ENCODE measurements at regions not wholly inside any gene's neighbourhood (a gene's known extent, or its start where the extent isn't known, plus 50 kb on each side); places are given as distances from the start of the nearest gene placed in this dataset.

- Mint-ChIP-seq H3K4me3 (no peak overlapping the region), H3K36me3 (no peaks in the 10 kb centered on the region), H3K9me3 (no peaks in the 10 kb centered on the region), H3K4me1 (ENCODE audit: unreplicated experiment) (no peaks in the 10 kb centered on the region), H3K27ac (no peak overlapping the region), H3K27me3 (peaks cover 58% of the 10 kb centered on the region)
- no peak for DNase-seq (ENCODE audit: extremely low spot score, unreplicated experiment)
- TF ChIP-seq CTCF (conservative IDR thresholded peaks at IDR 0.05) = no peak
Measured at GRCh38 chr20:20859510-20859909, 147.1 kb upstream of the RALGAPA2 start.

GRCh38 chr20:20856956-20857355 lies 144.5 kb upstream of the RALGAPA2 start:
- TF ChIP-seq CTCF (conservative IDR thresholded peaks at IDR 0.05) = no peak
- Mint-ChIP-seq H3K27ac (no peak overlapping the region), H3K36me3 (no peaks in the 10 kb centered on the region), H3K4me3 (no peak overlapping the region), H3K27me3 (peaks cover 55% of the 10 kb centered on the region), H3K4me1 (ENCODE audit: unreplicated experiment) (no peaks in the 10 kb centered on the region), H3K9me3 (no peaks in the 10 kb centered on the region)
- no peak for DNase-seq (ENCODE audit: extremely low spot score, unreplicated experiment)

GRCh38 chr20:20856306-20856705 lies 143.9 kb upstream of the RALGAPA2 start:
- no peak for TF ChIP-seq CTCF (conservative IDR thresholded peaks at IDR 0.05)
- H3K27ac Mint-ChIP-seq = no peak overlapping the region
- no peaks in the 10 kb centered on the region for H3K36me3 Mint-ChIP-seq

GRCh38 chr20:20851385-20851784 lies 138.9 kb upstream of the RALGAPA2 start:
- H3K4me1 Mint-ChIP-seq (ENCODE audit: unreplicated experiment) = peaks cover 4% of the 10 kb centered on the region
- H3K27ac Mint-ChIP-seq = no peak overlapping the region
- H3K27me3 Mint-ChIP-seq = peaks cover 14% of the 10 kb centered on the region
- no peak for TF ChIP-seq CTCF (conservative IDR thresholded peaks at IDR 0.05)
- H3K9me3 Mint-ChIP-seq = no peaks in the 10 kb centered on the region
- H3K4me3 Mint-ChIP-seq = no peak overlapping the region
- no peaks in the 10 kb centered on the region for H3K36me3 Mint-ChIP-seq
- DNase-seq (ENCODE audit: extremely low spot score, unreplicated experiment) = no peak

More at GRCh38 chr20:20856306-20856705, 143.9 kb upstream of the RALGAPA2 start:
- no peak for DNase-seq (ENCODE audit: extremely low spot score, unreplicated experiment)
- Mint-ChIP-seq H3K27me3 (peaks cover 50% of the 10 kb centered on the region), H3K9me3 (no peaks in the 10 kb centered on the region), H3K4me1 (ENCODE audit: unreplicated experiment) (no peaks in the 10 kb centered on the region), H3K4me3 (no peak overlapping the region)

GRCh38 chr20:20850407-20850806 lies 138.0 kb upstream of the RALGAPA2 start:
- Mint-ChIP-seq H3K9me3 (no peaks in the 10 kb centered on the region), H3K4me1 (ENCODE audit: unreplicated experiment) (peaks cover 4% of the 10 kb centered on the region), H3K4me3 (no peak overlapping the region), H3K36me3 (no peaks in the 10 kb centered on the region), H3K27me3 (peaks cover 14% of the 10 kb centered on the region), H3K27ac (no peak overlapping the region)
- TF ChIP-seq CTCF (conservative IDR thresholded peaks at IDR 0.05) = no peak
- no peak for DNase-seq (ENCODE audit: extremely low spot score, unreplicated experiment)

GRCh38 chr20:20849161-20849560 lies 136.7 kb upstream of the RALGAPA2 start:
- Mint-ChIP-seq H3K27ac (peak overlapping the region; percentile 18), H3K9me3 (no peaks in the 10 kb centered on the region), H3K27me3 (peaks cover 13% of the 10 kb centered on the region), H3K4me3 (no peak overlapping the region), H3K36me3 (no peaks in the 10 kb centered on the region), H3K4me1 (ENCODE audit: unreplicated experiment) (peaks cover 4% of the 10 kb centered on the region)
- no peak for TF ChIP-seq CTCF (conservative IDR thresholded peaks at IDR 0.05)
- no peak for DNase-seq (ENCODE audit: extremely low spot score, unreplicated experiment)
